SK-N-MC (cell line): ENCODE measurements at regions not wholly inside any gene's neighbourhood (a gene's known extent, or its start where the extent isn't known, plus 50 kb on each side); places are given as distances from the start of the nearest gene placed in this dataset.
"Not testable (repeated sequence)": the region's sequence is repeated elsewhere in the genome, so short reads cannot be mapped to it uniquely, and the experiment has no call there.

ENCODE experiments used
- DNase-seq: peaks from one replicate; pipeline ENCODE4 v3.0.0-alpha.2; 2011; ENCODE audit warnings: low read depth, low spot score
- H3K27ac ChIP-seq: fragments of 200-600 bp; sonication (generic); 2 replicates; pipeline ENCODE4 v1.5.1; 2016; ENCODE audit warnings: mixed run types
- H3K36me3 ChIP-seq: fragments of 200-600 bp; sonication (generic); 2 replicates; pipeline ENCODE4 v1.6.1; 2017; ENCODE audit warnings: antibody characterized with exemption, low read length, mixed read lengths; ENCODE audit not compliant: insufficient read depth
- H3K4me3 ChIP-seq: fragments of 200-600 bp; sonication (generic); 2 replicates; pipeline ENCODE4 v1.5.1; 2016
- H3K9ac ChIP-seq: fragments of 200-600 bp; sonication (generic); 2 replicates; pipeline ENCODE4 v1.8.0; 2017; ENCODE audit warnings: mixed run types, mixed read lengths; ENCODE audit not compliant: insufficient read length
- H3K9me3 ChIP-seq: fragments of 200-600 bp; sonication (generic); 2 replicates; pipeline ENCODE4 v1.6.1; 2017; ENCODE audit warnings: low read depth, mild to moderate bottlenecking, antibody characterized with exemption, low read length, moderate library complexity, mixed read lengths
- EZH2 ChIP-seq: fragments of 200-600 bp; sonication (generic); IDR thresholded peaks from one replicate; pipeline ENCODE4 v1.6.1; 2017; ENCODE audit warnings: antibody characterized with exemption
- FOXP2 ChIP-seq: optimal IDR thresholded peaks from 2 replicates; pipeline ENCODE3; 2011; ENCODE audit warnings: mild to moderate bottlenecking, moderate library complexity; ENCODE audit not compliant: insufficient read depth; ENCODE audit errors: extremely low read length, control extremely low read depth
- POLR2AphosphoS5 ChIP-seq: IDR thresholded peaks from 2 replicates; pipeline ENCODE4 v1.6.1; 2012; ENCODE audit warnings: mild to moderate bottlenecking, low read depth, low read length, borderline replicate concordance

- TF ChIP-seq FOXP2, result no peak
- TF ChIP-seq POLR2AphosphoS5, result no peak
- no peak for TF ChIP-seq EZH2
- H3K9ac ChIP-seq, result no peak overlapping the region
- H3K9me3 ChIP-seq, result no peaks in the 10 kb centered on the region
- DNase-seq, result no peak
- H3K4me3 ChIP-seq, result no peak overlapping the region
- no peak overlapping the region for H3K27ac ChIP-seq
- no peaks in the 10 kb centered on the region for H3K36me3 ChIP-seq
Observed at GRCh38 chr20:48451401-48451800, 376.4 kb downstream of the PREX1 start.

DNA sequence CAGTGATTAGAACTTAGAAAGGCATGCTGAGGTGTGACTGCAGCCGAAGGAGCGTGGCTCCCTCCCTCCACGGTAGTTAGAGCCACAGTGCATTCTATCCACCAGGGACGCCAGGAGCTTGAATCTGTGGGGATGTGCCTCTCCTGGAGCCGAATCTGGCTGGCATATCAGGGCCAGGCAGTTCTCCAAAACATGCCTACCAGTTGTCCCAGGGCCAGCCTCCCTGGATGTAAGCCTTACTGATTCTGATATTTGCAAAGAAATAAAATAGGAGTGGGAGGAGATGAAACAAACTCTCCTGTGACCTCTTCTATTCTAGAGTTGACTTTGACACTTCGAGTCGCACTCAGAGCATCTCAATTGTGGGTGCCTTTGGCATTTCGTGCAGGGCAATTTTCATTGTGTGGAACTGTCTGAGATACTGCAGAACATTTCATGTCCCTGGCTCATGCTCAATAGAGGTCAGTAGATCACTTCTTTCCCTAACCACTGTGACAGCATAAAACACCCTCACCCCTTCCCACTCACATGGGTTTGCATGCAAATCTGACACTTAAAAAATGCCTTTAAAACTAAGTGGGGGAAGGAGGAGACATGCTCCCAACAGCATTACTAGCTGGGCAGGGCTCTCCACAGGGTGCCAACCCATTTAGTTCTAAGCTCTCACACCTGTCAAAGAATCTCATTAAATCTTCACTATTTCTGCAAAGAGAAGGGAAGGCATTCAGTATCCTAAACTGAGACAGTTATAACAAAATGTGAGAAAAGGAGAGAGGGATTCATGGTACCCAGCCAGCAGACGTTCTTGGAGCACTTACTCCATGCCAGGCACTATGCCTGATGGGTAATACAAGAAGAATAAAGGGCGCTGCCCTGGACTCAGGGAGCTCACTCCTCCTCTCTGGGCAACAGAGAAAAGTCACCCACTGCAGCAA, 378.9 kb downstream of the PREX1 start:
- Histone ChIP-seq H3K4me3 (no peak overlapping the region), H3K27ac (no peak overlapping the region), H3K9ac (no peak overlapping the region), H3K36me3 (no peaks in the 10 kb centered on the region), H3K9me3 (no peaks in the 10 kb centered on the region; the same call in 1 of the 2 replicates)
- TF ChIP-seq EZH2 (no peak), FOXP2 (no peak), POLR2AphosphoS5 (no peak)
- DNase-seq, result no peak

DNA sequence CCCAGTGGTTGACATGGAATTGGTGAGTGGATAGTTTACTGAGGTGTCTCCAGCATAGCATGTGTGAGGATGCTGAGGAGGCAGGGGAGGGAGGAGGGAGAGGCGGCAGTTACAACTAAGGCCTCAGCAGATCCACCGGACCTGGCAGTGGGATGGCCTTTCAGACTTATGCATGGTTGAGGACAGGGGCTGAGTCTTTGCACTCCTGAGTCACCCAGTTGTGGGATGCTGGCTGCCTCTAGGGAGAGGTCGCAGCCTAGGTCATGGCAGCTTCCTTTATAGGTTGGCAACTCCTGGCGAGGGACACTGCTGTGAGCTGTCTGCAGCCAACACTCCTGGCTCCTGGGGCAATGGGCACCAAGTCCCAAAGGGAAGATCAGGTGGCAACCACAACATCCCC, 380.3 kb downstream of the PREX1 start:
- TF ChIP-seq EZH2, result no peak
- no peak overlapping the region for H3K27ac ChIP-seq
- no peak overlapping the region for H3K4me3 ChIP-seq
- no peak overlapping the region for H3K9ac ChIP-seq
- no peaks in the 10 kb centered on the region; the same call in 1 of the 2 replicates for H3K9me3 ChIP-seq
- no peak for DNase-seq
- H3K36me3 ChIP-seq, result no peaks in the 10 kb centered on the region

DNA sequence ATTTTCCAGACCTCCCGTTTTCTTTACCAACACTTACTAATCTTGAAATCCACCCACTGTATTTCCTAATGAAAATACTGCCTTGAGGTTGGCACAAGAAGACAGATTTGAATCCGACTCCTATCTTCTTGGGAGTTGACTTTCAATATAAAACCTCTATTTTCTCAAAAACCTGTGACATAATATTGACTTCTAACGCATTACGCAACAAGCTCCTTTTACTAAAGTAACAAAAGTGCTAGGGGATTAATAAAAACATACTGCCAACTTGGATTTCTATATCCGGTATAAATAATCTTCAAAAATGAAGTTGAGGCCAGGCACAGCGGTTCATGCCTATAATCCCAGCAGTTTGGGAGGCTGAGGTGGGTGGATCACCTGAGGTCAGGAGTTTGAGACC, 382.0 kb downstream of the PREX1 start:
- no peak overlapping the region for H3K4me3 ChIP-seq
- no peaks in the 10 kb centered on the region; the same call in 1 of the 2 replicates for H3K9me3 ChIP-seq
- no peak overlapping the region for H3K9ac ChIP-seq
- TF ChIP-seq POLR2AphosphoS5 (no peak), EZH2 (no peak), FOXP2 (no peak)
- H3K27ac ChIP-seq, result no peak overlapping the region
- DNase-seq, result no peak
- H3K36me3 ChIP-seq, result no peaks in the 10 kb centered on the region

GRCh38 chr20:48444249-48444648, 383.6 kb downstream of the PREX1 start:
- Histone ChIP-seq H3K9ac (no peak overlapping the region), H3K4me3 (no peak overlapping the region), H3K27ac (no peak overlapping the region), H3K9me3 (no peaks in the 10 kb centered on the region; the same call in 1 of the 2 replicates), H3K36me3 (no peaks in the 10 kb centered on the region)
- TF ChIP-seq POLR2AphosphoS5, result no peak
- no peak for TF ChIP-seq EZH2
- TF ChIP-seq FOXP2, result no peak
- DNase-seq, result no peak

DNA sequence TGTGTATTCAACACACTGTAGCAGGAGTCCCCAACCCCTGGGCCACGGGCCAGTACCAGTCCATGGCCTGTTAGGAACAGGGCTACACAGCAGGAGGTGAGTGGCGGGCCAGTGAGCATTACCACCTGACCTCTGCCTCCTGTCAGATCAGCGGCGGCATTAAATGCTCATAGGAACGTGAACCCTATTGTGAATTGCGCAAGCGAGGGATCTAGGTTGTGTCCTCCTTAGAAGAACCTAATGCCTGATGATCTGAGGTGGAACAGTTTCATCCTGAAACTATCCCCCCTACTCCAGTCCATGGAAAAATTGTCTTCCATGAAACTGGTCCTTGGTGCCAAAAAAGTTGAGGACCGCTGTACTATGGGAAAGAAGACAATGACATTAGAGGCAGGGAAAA, 386.9 kb downstream of the PREX1 start:
- Histone ChIP-seq H3K36me3 (no peaks in the 10 kb centered on the region), H3K9ac (no peak overlapping the region), H3K27ac (no peak overlapping the region), H3K9me3 (no peaks in the 10 kb centered on the region; the same call in 1 of the 2 replicates), H3K4me3 (no peak overlapping the region)
- no peak for DNase-seq
- TF ChIP-seq POLR2AphosphoS5, result no peak
- TF ChIP-seq FOXP2, result no peak
- TF ChIP-seq EZH2, result no peak

- DNase-seq, H3K4me3 ChIP-seq, H3K9me3 ChIP-seq: not testable (repeated sequence)
Observed at GRCh38 chr20:48440261-48440660, 387.5 kb downstream of the PREX1 start.

GRCh38 chr20:48437146-48437545, 390.7 kb downstream of the PREX1 start:
- H3K9me3 ChIP-seq, result no peaks in the 10 kb centered on the region
- no peak for DNase-seq
- no peak overlapping the region for H3K9ac ChIP-seq
- TF ChIP-seq EZH2 (no peak), FOXP2 (no peak), POLR2AphosphoS5 (no peak)
- H3K27ac ChIP-seq, result no peak overlapping the region
- no peaks in the 10 kb centered on the region for H3K36me3 ChIP-seq
- H3K4me3 ChIP-seq, result no peak overlapping the region

More at GRCh38 chr20:48440261-48440660, 387.5 kb downstream of the PREX1 start:
- not testable (repeated sequence) for H3K9ac ChIP-seq, H3K27ac ChIP-seq, H3K36me3 ChIP-seq

DNA sequence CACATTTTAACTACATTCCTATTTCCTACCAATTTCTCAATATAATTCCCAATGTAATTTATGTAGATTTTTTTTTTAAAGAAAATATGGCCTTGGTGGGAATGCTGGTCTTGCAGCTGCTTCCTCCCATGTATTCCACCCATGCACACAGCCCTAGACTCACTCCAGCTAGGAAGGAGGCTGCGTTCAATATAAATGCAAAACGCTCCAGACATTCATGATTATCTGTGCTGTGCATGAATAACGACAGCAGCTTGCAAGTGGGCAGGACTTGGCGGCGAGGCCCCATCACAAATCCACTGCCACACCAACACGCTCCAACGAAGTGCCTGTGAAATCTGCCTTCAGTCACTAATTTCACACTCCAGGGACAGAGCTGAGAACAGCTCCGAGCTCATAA, 391.2 kb downstream of the PREX1 start:
- DNase-seq, H3K4me3 ChIP-seq, H3K9ac ChIP-seq, H3K27ac ChIP-seq, H3K36me3 ChIP-seq, H3K9me3 ChIP-seq: not testable (repeated sequence)
